Hematopoietic multipotent progenitor cell treated with erythropoietin and hydrocortisone succinate and interleukin-3 and kit ligand, for 4 days (in vitro differentiated cells): ENCODE measurements at regions not wholly inside any gene's neighbourhood (a gene's known extent, or its start where the extent isn't known, plus 50 kb on each side); places are given as distances from the start of the nearest gene placed in this dataset.
"Not testable (repeated sequence)": the region's sequence is repeated elsewhere in the genome, so short reads cannot be mapped to it uniquely, and the experiment has no call there.

Source experiments
- DNase-seq: peaks from one replicate; pipeline ENCODE4 v3.0.0-alpha.2; 2015

DNA sequence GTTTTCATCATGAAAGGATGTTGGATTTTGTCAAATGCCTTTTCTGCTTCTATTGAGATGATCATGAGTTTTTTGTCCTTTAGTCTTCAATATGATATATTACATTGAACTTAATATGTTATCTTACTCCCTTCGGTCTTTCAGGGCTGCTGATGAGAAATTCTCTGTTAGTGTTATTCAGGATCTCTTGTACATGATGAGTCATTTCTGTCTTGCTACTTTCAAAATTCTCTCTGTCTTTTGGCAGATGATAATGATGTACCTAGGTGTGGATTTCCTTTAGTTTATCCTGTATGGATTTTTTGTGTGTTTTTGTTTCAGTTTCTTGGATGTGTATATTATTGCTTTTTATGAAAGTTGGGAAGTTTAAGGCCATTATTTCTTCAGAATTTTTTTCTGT, 320.9 kb upstream of the NPSR1 start:
- no peak for DNase-seq

- no peak for DNase-seq
These were observed 319.0 kb upstream of the NPSR1 start for GRCh38 chr7:34338961-34339526.

DNA sequence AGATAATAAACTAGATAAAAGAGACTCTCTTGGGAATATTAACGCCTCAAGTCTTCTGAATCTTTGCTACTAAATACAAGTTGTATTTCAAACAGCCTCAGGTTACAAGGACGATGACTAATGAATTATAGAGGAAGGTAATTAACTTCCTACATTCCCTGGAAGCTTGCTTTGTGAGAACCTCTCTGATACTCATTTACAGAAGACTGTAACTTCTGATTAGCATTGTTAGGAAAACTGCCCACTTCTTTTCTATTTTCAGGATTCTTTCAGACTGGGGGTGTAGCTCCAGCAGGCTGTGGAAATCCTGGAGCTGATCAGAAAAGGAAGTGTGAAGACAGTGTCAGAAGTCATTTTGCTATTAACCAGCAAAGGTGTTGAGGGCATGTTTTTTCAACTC, 316.7 kb upstream of the NPSR1 start:
- no peak for DNase-seq

- no peak for DNase-seq
These were observed 315.6 kb upstream of the NPSR1 start for GRCh38 chr7:34342387-34342786.

GRCh38 chr7:34343667-34344066, 314.4 kb upstream of the NPSR1 start:
- no peak for DNase-seq

DNA sequence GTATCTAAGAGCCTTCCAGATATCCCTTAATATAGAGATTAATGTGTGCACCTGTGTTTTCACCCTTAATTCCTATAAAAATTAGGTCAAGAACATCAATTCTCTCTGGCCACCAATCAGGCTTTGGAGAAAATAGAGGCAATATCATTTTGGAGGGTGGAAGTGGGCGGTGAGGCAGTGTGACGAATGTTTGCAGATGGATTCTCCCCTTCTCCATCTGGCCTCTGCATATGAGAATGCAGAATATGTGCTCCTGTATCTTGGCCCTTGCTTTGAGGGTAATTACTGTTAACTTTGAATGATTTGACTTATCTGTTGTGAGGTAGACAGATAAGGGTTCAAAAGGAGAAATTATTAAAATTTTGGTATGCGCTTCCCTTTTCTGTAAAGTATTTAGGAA, 304.0 kb upstream of the NPSR1 start:
- DNase-seq: peak; percentile 18

GRCh38 chr7:34354899-34355298, 303.1 kb upstream of the NPSR1 start:
- DNase-seq: no peak

- no peak for DNase-seq
These were observed 300.9 kb upstream of the NPSR1 start for GRCh38 chr7:34357068-34357467.

- DNase-seq: no peak
These were observed 300.1 kb upstream of the NPSR1 start for GRCh38 chr7:34357946-34358345.

GRCh38 chr7:34358578-34358977, 299.4 kb upstream of the NPSR1 start:
- not testable (repeated sequence) for DNase-seq

DNA sequence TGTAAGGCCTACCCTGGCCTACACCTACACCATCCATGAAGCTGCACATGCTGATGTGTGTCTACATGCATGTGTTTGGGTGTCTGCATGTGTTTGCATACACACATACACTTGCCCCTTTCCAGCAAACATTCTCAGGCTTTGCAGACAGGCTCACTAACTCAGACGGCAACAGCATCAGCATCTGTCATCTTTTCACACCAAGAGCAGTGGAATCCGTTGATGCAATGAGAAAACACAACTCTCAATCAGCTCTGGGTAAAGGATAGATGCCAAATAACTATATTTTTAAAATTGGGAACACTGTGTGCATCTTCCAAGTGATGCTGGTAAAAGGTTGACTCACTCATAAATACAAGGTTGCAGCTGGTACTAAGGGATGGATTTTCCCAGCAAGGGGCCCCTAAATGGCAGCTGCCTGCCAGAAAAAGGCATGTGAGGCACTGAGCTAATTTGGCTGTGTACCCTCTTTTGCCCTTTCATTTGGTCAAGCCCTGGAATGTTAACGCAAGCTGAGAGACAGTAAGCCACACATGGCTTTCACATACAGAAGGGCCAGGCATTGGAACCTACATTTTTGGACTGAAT, 296.3 kb upstream of the NPSR1 start:
- no peak for DNase-seq

- DNase-seq: no peak
These were observed 295.4 kb upstream of the NPSR1 start for GRCh38 chr7:34362621-34363020.

GRCh38 chr7:34364130-34364529, 293.9 kb upstream of the NPSR1 start:
- no peak for DNase-seq

- DNase-seq: no peak
These were observed 293.0 kb upstream of the NPSR1 start for GRCh38 chr7:34365011-34365410.

GRCh38 chr7:34365611-34366010, 292.4 kb upstream of the NPSR1 start:
- DNase-seq: no peak

- DNase-seq: no peak
These were observed 286.1 kb upstream of the NPSR1 start for GRCh38 chr7:34371922-34372321.

- no peak for DNase-seq
These were observed 284.1 kb upstream of the NPSR1 start for GRCh38 chr7:34373940-34374339.

- DNase-seq: no peak
These were observed 275.7 kb upstream of the NPSR1 start for GRCh38 chr7:34382166-34382893.

DNA sequence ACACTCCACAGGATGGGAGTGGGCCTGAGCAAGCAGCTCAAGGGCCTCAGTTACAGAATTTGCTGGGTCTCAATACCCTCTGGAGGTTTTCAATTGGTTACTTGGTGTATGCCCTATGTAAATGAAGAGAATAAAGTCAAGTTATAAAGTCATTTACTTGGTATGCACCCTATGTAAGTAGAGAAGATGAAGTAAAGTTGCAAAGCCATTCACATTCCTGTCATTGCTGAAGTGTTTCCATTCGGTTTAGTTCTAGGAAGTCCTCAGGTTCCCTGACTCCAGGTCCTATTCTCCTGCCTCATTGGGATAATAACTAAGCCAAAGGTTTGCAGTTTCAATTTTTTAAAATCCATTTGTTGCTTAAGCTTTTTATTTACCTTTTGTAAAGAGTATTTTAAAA, 272.6 kb upstream of the NPSR1 start:
- no peak for DNase-seq

GRCh38 chr7:34389332-34390078, 268.5 kb upstream of the NPSR1 start:
- no peak for DNase-seq

GRCh38 chr7:34390103-34390502, 267.9 kb upstream of the NPSR1 start:
- no peak for DNase-seq

DNA sequence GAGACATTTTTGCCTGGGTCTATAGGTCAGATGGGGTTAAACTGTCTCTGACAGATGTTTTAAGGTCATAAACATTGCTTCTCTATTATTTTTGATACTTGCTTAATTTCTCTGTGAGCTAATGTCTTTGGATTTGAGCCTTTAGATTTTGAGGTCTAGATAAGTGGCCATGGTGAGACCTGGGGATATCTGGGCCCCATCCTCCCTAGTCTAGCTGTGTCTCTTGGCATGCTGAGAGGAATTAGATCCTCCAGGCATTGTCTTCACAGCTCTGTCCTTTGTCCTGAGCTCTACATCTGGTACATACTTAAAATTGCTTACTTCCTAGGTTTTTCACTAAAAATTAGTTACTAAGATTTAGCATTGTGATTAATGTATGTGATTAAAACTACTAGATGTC, 265.0 kb upstream of the NPSR1 start:
- DNase-seq: no peak

DNA sequence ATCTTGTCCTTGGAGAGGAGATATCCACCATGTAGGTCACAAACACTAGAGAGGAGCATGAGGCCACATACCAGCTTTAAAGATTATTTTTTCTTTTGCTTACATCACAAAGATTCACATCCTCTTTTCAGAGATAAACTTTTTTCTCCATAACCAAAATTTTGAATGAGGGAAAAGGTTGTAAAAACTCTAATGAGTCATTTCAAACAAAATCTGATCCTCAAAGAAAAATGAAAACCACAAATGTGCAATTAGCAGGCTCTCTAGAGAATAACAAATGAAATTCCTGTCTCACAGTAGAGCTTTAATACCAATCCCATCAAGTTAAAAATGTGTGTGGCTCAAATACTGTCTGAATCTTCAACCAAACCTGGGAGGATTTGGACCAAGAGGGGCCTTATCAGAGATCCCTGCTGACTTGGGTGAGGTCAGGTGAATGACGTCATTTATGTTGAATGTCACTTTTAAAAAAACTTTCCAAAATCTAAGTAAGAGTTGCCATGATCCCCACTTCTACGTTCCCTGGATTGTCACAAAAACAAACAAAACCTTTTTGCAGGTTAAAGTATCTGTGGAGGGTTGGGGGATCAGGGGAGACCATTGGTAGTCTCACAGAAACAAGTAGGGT, 261.5 kb upstream of the NPSR1 start:
- no peak for DNase-seq
